ENCODE measurements at regions not wholly inside any gene's neighbourhood (a gene's known extent, or its start where the extent isn't known, plus 50 kb on each side); places are given as distances from the start of the nearest gene placed in this dataset.
A peak's percentile ranks its signal among the peaks of the same experiment; 100 is the strongest.
"Not testable (repeated sequence)": the region's sequence is repeated elsewhere in the genome, so short reads cannot be mapped to it uniquely, and the experiment has no call there.

- Histone ChIP-seq H3K27ac (ENCODE audit: low read depth in 1 of 2, low read length in 1 of 2) (no peak overlapping the region), H3K4me3 (no peak overlapping the region), H3K4me1 (ENCODE audit: control insufficient read depth in 5 of 5, insufficient read depth in 5 of 5, low read length in 5 of 5) (no peaks in the 10 kb centered on the region), H3K9me3 (ENCODE audit: control insufficient read depth in 4 of 4, insufficient read depth in 3 of 4, low read length in 3 of 4) (no peaks in the 10 kb centered on the region), H3K36me3 (ENCODE audit: control insufficient read depth in 4 of 4, insufficient read depth in 4 of 4, low read length in 4 of 4) (no peaks in the 10 kb centered on the region), H3K27me3 (ENCODE audit: control insufficient read depth in 3 of 3, insufficient read depth in 3 of 3, low read length in 2 of 3) (no peaks in the 10 kb centered on the region), H3K9ac (ENCODE audit: insufficient read depth in 1 of 2, low read length in 2 of 2) (no peak overlapping the region)
- no peak for TF ChIP-seq CTCF (IDR thresholded peaks at IDR 0.05; ENCODE audit: control extremely low read depth, extremely low read depth)
- DNase-seq (no peak), ATAC-seq (ENCODE audit: insufficient read depth, low FRiP score) (no peak)
- 90 to 93% methylated on average over 3 of the region's 3 CpGs for WGBS, 2 donors
Measured at GRCh38 chr3:193039058-193039457, 121.4 kb upstream of the MB21D2 start.

GRCh38 chr3:193040836-193041672 lies 123.4 kb upstream of the MB21D2 start:
- Histone ChIP-seq H3K4me1 (ENCODE audit: control insufficient read depth in 5 of 5, insufficient read depth in 5 of 5, low read length in 5 of 5) (no peaks in the 10 kb centered on the region), H3K9ac (ENCODE audit: insufficient read depth in 1 of 2, low read length in 2 of 2) (no peak overlapping the region), H3K27me3 (ENCODE audit: control insufficient read depth in 3 of 3, insufficient read depth in 3 of 3, low read length in 2 of 3) (no peaks in the 10 kb centered on the region), H3K9me3 (ENCODE audit: control insufficient read depth in 4 of 4, insufficient read depth in 3 of 4, low read length in 3 of 4) (no peaks in the 10 kb centered on the region), H3K4me3 (no peak overlapping the region), H3K36me3 (ENCODE audit: control insufficient read depth in 4 of 4, insufficient read depth in 4 of 4, low read length in 4 of 4) (no peaks in the 10 kb centered on the region), H3K27ac (ENCODE audit: low read depth in 1 of 2, low read length in 1 of 2) (no peak overlapping the region)
- no peak for TF ChIP-seq CTCF (IDR thresholded peaks at IDR 0.05; ENCODE audit: control extremely low read depth, extremely low read depth)
- DNase-seq (peak in 2 of 3 donors; percentile 28 to 43), ATAC-seq (ENCODE audit: insufficient read depth, low FRiP score) (no peak)
- WGBS, 2 donors, result 35 to 40% methylated on average over 2 of the region's 2 CpGs

DNA sequence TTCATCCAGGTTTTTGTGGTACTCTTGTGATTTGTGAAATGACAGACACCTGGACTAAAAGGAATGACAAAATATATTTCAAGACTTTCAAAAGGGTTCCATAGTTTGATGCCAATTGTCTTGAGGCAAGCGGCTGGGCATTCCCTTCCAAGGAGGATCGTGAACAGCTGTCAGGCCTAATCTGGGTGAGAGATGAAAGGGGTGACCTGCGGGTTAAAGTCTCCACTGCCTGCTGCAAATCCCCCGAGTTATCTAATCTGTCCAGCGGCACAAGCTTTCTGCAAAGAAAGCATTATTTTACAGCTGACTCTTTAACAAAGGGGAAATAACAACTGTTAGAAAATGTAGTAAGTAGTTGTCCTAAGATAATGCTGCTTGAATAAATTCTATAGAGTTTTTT lies 128.7 kb upstream of the MB21D2 start:
- 61 to 63% methylated on average over 5 of the region's 5 CpGs for WGBS, 2 donors
- Histone ChIP-seq H3K9ac (ENCODE audit: insufficient read depth in 1 of 2, low read length in 2 of 2) (no peak overlapping the region), H3K27me3 (ENCODE audit: control insufficient read depth in 3 of 3, insufficient read depth in 3 of 3, low read length in 2 of 3) (no peaks in the 10 kb centered on the region), H3K4me1 (ENCODE audit: control insufficient read depth in 5 of 5, insufficient read depth in 5 of 5, low read length in 5 of 5) (peaks cover 0 to under 1% (median 0%) of the 10 kb centered on the region in 5 donors), H3K27ac (ENCODE audit: low read depth in 1 of 2, low read length in 1 of 2) (no peak overlapping the region), H3K9me3 (ENCODE audit: control insufficient read depth in 4 of 4, insufficient read depth in 3 of 4, low read length in 3 of 4) (no peaks in the 10 kb centered on the region), H3K36me3 (ENCODE audit: control insufficient read depth in 4 of 4, insufficient read depth in 4 of 4, low read length in 4 of 4) (no peaks in the 10 kb centered on the region), H3K4me3 (no peak overlapping the region)
- no peak for TF ChIP-seq CTCF (IDR thresholded peaks at IDR 0.05; ENCODE audit: control extremely low read depth, extremely low read depth)
- DNase-seq (peak in 1 of 3 donors; percentile 6), ATAC-seq (ENCODE audit: insufficient read depth, low FRiP score) (no peak)

DNA sequence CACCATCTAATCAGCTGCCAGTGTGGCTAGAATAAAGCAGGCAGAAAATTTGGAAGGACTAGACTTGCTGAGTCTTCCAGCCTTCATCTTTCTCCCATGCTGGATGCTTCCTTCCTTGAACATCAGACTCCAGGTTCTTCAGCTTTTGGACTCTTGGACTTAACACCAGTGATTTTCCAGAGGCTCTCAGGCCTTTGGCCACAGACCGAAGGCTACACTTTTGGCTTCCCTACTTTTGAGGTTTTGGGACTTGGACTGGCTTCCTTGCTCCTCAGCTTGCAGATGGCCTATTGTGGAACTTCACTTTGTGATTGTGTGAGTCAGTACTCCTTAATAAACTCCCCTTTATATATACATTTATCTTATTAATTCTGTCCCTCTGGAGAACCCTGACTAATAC lies 129.8 kb upstream of the MB21D2 start:
- not testable (repeated sequence) for H3K27ac ChIP-seq (ENCODE audit: low read depth in 1 of 2, low read length in 1 of 2); H3K9ac ChIP-seq (ENCODE audit: insufficient read depth in 1 of 2, low read length in 2 of 2); DNase-seq; H3K4me3 ChIP-seq; H3K4me1 ChIP-seq (ENCODE audit: control insufficient read depth in 5 of 5, insufficient read depth in 5 of 5, low read length in 5 of 5); H3K27me3 ChIP-seq (ENCODE audit: control insufficient read depth in 3 of 3, insufficient read depth in 3 of 3, low read length in 2 of 3); ATAC-seq (ENCODE audit: insufficient read depth, low FRiP score); H3K9me3 ChIP-seq (ENCODE audit: control insufficient read depth in 4 of 4, insufficient read depth in 3 of 4, low read length in 3 of 4); H3K36me3 ChIP-seq (ENCODE audit: control insufficient read depth in 4 of 4, insufficient read depth in 4 of 4, low read length in 4 of 4)
- 0 to 92% methylated on average over 1 of the region's 1 CpG for WGBS, 2 donors
